ENCODE measurements at regions not wholly inside any gene's neighbourhood (a gene's known extent, or its start where the extent isn't known, plus 50 kb on each side); places are given as distances from the start of the nearest gene placed in this dataset.
"Not testable (repeated sequence)": the region's sequence is repeated elsewhere in the genome, so short reads cannot be mapped to it uniquely, and the experiment has no call there.

DNA sequence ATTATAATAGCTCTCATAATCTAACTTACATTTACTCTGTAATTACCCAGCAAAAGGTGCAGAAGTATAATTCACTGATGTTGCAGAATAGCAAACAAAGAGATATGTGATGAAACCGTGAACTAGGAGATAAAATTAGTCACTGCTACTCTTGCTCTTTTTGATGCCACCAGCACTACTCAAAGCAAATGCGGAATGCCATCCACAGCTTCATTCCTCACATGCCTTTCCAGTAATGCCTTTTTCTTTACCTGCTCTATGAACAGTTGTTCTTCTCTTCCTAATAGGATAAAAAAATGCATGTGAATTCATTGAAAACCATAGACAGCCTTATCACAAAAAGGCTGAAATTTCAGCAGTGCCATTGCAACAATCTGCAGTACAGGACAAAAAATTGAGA lies 1129.5 kb downstream of the DIAPH3 start:
- DNase-seq: no peak

GRCh38 chr13:59038824-59039223 lies 1124.9 kb downstream of the DIAPH3 start:
- no peak for DNase-seq

GRCh38 chr13:59043016-59043415 lies 1120.7 kb downstream of the DIAPH3 start:
- DNase-seq: no peak

DNA sequence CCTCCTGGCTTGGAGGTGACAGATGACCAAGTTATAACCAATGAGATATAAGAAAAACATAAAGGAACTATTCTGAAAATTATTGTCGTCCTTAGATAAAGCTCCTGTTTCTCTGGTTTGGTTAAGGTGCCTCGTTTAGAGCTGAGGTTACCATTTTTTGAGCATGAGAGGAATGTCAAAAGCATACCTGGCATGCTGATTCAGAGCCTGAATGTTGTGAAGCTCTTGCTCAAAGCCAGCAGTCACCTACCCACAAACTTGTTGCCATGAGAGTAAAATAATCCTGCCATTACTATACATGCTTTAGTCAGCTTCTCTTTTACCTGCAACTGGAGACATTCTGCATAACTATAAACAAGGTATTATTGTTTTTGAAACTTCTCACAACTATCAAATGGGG lies 1116.2 kb downstream of the DIAPH3 start:
- DNase-seq: no peak

GRCh38 chr13:59061621-59062020 lies 1102.1 kb downstream of the DIAPH3 start:
- no peak for DNase-seq

DNA sequence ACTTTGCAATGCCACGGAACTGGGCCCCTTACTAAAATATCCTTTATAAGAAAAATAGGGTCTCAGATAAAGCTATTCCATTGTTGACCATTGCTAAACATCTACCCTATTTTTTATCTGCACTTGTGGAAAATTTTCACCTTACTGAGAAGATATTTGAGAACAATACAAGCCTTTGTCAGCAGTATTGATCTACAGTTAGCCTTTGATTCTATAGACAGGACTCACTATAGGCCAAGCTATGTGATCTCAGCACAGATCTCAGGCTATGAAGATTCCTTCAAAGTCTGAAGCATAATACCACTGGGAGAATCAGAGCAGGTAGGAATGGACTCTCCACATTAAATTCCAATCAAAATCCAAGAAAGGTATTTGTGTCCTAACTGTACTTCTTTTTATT lies 1099.7 kb downstream of the DIAPH3 start:
- no peak for DNase-seq

GRCh38 chr13:59076386-59076785 lies 1087.3 kb downstream of the DIAPH3 start:
- not testable (repeated sequence) for DNase-seq

- DNase-seq: no peak
Measured at GRCh38 chr13:59086147-59086546, 1077.6 kb downstream of the DIAPH3 start.

- no peak for DNase-seq
Measured at GRCh38 chr13:59088716-59089115, 1075.0 kb downstream of the DIAPH3 start.

DNA sequence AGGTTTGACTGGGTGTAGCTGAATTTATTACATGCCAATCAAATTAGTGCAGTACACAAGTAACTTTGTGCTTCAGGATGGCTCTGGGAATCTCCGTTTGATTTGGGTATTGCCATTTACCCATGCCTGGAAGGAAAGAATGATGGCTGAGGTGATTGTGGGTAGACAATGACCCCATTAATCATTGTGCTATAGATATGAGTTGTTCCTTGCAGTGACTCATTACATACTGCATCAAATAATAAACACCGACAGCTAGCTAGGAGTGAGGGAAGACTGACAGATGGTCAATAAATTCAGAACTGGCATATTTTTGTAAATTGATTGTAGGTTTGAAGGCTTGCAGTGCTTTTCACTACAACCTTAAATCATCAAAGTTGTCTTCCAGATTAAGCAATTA lies 1069.5 kb downstream of the DIAPH3 start:
- DNase-seq: no peak

- DNase-seq: no peak
Measured at GRCh38 chr13:59099182-59099974, 1064.3 kb downstream of the DIAPH3 start.

DNA sequence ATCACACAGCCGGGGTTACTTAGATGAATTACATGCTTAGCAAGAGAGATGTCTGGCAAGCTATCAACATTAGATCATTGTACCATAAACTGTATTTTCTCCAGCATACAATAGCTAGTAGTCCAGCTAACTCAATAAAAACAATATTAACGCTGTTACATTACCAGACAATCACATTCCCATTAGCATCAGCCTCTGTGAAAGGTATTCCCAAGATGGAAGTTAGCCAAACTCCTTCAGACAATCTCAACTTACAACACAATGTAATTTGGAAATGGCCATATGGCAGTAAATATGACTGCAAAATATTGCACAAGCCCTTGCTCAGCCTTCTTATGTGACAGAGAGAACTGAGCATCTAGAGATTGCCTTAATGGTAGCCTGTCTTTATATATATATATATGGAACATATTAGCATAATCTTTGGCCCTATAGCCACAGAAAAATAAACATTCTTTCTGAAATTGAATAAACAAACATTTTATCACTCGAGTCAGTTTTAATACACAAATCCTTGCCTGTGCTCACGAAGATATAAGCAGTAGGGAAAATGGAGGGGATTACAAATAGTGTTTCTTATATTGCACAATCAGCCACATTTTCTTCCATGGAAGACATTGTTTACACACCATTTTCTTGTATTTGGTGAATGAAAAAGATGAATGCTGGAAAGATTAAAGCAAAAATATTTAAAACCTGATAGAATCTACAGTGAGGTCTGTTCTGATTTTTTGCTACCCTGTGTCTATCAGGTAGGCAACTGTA lies 1060.5 kb downstream of the DIAPH3 start:
- DNase-seq: no peak

DNA sequence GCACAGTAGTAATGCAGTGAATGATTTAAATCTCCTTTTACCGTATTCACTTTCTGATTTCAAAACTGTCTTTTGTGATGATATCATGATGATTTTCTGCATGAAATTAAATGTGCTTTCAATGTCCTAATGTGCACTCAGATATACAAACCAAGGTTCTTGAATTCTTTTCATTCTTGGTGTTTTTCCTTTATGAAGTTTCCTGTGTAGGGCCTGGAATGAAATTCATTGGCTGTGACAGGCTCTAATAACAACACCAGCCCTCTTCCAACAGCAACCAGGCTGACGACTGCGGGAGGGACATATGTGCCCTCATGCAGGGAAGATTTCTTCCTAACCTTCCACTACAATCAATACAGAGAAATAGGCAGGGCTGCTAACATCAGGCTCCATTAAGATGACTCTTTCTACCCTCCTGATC lies 1052.0 kb downstream of the DIAPH3 start:
- DNase-seq: no peak

DNA sequence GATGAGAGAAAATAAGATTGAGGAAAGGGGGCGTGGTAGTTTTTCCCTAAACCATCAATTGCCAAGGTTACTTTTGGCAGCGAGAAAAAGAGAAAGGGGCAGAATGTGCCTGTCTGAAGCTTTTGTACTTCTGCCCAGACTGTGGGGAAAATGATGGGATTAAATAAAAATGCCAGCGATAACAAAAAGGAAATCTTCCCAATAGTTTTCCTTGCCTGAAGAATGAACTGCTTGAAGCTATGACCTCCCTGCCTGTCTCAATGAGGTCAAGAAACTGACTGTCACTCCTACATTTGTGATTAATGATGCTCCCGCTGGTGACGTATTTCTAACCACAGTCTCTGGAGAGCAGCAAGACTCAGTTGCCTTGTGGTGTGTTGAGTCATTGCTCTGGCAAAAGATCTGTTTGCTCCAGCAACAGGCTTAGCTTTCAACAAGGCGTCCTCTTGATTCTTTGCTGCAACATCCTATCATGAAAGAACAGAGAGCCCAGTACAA lies 1051.5 kb downstream of the DIAPH3 start:
- DNase-seq: no peak

DNA sequence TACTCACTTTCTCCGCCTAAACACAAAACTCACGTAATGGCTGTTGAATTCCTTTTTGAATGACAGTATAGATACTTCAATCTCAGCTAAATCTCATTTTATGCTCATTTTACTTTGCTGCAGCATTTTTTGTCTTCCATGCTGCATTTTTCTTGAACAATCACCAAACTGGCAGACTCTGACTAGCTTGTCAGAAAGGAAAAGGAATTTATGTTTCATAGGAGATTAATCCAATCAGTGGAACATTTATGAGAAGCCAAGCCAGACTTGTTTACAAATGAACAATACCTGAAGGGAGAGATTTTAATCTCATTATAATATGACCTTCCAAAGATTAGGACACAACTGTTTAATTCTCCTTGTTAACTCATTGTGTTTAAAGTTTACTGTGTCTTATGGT lies 1044.3 kb downstream of the DIAPH3 start:
- no peak for DNase-seq

DNA sequence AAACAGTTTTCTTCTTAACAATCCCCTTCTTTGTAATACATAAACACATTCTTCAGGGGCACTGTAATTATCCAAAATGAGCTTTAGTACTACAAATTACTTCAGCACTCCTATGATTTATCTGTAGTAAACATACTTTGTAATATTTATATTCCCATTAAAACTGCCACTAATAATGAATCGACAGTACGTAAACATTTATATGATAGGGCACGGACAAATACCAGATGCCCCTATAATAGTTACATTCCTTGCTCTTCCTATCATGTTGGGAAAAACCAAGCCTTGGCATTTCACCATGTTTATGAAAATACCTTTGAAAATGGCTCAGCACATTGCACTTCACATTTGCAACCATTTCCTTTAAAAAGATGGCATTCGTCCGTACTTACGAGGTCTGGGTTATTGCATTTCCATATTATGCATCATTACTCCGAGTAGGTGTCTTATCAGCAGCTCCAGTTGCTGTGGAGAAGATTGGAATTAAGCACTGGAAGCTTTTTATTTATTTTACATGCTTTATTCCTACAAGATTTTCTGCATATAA lies 1043.4 kb downstream of the DIAPH3 start:
- no peak for DNase-seq

- no peak for DNase-seq
Measured at GRCh38 chr13:59121507-59121906, 1042.2 kb downstream of the DIAPH3 start.

DNA sequence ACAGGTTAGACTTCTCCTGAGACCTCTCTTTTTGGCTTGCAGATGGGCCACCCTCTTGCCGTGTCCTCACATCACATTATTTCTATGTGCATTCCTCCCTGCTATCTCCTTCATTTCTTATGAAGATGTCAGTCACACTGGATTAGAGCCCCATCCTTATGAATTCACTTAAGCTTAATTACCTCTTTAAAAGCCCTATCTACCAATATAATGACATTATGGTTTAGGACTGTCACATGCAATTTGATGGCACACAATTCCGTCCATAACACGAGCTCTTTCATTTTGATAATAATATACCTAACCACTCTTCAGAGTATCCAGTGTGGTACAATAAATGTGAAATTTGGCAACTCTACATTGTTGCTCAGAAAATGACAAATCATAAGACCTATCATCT lies 1037.3 kb downstream of the DIAPH3 start:
- DNase-seq: no peak

GRCh38 chr13:59133903-59134302 lies 1029.8 kb downstream of the DIAPH3 start:
- DNase-seq: no peak

GRCh38 chr13:59144700-59145099 lies 1019.0 kb downstream of the DIAPH3 start:
- no peak for DNase-seq

- DNase-seq: no peak
Measured at GRCh38 chr13:59145381-59145780, 1018.3 kb downstream of the DIAPH3 start.

- DNase-seq: no peak
Measured at GRCh38 chr13:59157181-59157580, 1006.5 kb downstream of the DIAPH3 start.

DNA sequence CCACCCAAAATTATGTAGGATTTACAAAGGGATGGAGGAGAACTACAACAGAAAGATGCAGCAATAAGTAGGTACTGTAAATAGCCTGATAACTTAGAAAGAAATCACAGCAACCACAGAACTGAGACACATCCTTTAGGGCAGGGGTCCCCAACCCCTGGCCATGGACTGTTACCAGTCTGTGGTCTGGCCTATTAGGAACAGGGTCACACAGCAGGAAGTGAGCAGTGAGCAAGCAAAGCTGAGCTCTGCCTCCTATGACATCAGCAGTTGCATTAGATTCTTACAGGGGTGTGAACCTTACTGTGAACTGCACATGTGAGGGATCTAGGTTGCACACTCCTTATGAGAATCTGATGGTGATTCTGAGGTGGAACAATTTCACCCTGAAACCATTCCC lies 997.6 kb downstream of the DIAPH3 start:
- no peak for DNase-seq

GRCh38 chr13:59172076-59172475 lies 991.7 kb downstream of the DIAPH3 start:
- no peak for DNase-seq

Data from NCI-H1930 (cell line).